Amniotic epithelial cell (primary cell): ENCODE measurements at regions not wholly inside any gene's neighbourhood (a gene's known extent, or its start where the extent isn't known, plus 50 kb on each side); places are given as distances from the start of the nearest gene placed in this dataset.
A peak's percentile ranks its signal among the peaks of the same experiment; 100 is the strongest.

ENCODE experiments used
- DNase-seq: peaks from one replicate; pipeline ENCODE4 v3.0.0-alpha.2; 2010; ENCODE audit warnings: low read depth

DNA sequence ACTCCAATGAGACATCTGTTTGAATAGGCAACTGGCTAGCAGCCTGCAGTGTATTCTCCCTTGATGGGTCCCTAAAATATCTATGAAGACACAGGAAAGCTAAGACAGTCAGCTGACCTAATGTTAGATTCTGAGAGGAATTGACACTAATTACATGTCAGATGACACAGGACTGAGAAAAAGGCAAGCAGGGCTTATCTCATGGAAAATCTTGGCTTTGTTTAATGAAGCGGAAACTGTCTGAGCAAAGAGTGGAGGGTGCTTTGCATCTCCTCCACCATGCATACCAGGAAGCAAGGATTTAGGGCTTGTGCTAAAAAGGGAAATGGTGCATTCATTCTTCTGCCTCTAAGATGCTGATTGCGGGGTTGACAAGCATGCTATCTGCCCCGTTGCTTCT lies 135.5 kb upstream of the GLI3 start:
- no peak for DNase-seq

GRCh38 chr7:42359946-42360345 lies 122.9 kb upstream of the GLI3 start:
- peak; percentile 90 for DNase-seq

DNA sequence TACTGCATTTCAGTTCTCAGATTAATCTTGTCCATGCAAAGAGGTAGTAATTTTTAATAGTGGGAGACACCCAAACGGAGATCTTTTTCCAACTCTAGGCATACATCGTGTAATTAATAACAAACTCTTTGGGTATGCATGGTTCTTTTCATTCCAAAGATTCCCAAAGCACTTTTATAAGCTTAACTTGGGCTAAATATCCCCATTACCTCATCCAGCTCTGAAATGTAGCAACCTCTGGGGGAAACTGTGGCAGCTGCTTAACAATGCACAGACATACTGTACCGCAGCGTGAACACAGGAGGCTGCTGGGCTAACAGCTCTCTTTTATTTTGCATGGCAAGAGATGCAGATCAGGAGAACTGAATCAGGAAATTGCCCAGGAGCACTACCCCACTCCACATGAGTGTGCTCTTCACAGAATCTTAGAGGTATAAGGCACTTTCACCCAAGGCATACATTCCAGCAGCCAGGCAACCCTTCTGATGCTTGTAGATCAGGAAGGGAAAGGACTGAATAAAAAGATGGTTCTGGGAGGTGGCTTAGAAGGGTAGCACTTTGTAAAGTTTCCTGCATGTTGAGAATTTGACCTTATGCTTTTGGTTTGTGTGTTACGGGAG lies 114.4 kb upstream of the GLI3 start:
- peak; percentile 68 for DNase-seq

DNA sequence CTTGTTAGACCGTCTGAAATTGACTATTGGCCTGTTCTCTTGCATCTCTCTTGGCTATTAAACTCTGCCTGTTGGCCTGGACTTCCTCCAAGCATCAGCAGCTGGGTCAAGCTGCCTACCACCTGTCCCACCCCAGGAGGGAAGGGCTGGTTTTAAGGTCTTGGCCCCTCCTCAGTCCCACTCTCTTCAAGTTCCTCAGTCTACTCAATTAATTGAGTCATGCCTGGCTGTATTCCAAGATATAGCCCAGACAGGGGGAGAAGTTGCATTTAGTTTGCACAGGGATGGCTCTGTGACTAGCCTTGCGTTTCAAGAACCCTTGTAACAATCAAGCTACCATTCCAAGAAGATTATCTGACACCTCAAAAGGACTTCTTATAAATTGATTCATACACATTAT lies 113.8 kb upstream of the GLI3 start:
- DNase-seq, result peak; percentile 11

- DNase-seq, result peak; percentile 9
Measured at GRCh38 chr7:42348631-42349030, 111.6 kb upstream of the GLI3 start.

DNA sequence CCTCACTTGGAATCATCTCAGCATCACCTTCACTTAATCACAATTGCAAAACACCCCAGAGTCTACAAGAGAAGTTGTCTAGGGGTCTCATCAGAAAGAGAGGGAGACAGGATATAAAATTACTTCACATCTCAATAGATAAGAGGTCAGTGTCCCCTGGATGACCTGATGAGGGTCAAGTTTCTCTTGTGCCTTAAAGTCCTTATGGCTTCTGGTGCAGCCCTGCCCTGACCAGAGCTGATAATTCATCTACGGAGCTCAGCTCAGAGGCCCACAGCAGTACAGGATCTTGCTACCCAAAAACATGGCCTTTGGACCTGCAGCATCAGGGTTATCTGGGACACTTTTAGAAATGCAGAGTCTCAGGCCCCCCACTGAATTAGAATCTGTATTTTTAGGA lies 111.1 kb upstream of the GLI3 start:
- no peak for DNase-seq

GRCh38 chr7:42347616-42348015 lies 110.6 kb upstream of the GLI3 start:
- no peak for DNase-seq

GRCh38 chr7:42345478-42346299 lies 108.7 kb upstream of the GLI3 start:
- DNase-seq, result peak; percentile 16

GRCh38 chr7:42344198-42344755 lies 107.3 kb upstream of the GLI3 start:
- no peak for DNase-seq

DNA sequence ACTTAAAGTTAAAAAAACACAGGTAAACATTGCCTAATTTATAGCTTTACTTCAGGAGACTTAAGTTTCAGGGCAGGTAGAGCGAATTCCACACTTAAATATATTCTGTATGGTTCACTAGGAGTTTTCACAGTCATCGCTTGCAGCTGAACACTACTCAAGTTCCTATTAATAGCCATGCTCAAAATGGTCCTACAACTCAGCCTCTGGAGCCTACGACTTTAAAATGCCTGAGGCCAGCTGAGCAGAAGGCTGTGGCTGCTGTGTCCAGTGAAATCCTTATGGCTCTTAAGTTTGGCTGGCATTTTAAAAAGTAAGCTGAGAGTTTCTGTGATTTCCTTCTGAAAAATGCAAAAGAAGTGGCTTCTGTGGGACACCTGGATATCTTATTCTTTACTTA lies 105.4 kb upstream of the GLI3 start:
- no peak for DNase-seq

DNA sequence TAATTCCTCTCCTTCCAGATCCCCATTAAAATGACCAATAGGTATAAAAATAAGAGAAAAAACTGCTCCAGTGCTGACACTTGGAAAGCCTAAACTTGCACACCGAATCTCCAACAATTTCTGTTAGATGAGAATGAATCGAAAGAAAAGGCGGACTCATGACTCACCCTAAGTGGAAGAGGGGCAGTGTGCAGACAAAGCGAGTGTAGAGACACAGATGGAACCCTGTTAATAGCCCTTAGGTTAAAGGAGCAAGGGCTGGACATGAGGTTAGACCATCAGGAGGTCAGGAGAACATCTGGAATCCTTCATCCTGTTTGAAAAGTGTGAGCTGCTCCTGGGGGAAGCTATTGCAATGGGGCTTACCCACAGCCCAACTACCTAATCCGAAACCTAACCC lies 103.4 kb upstream of the GLI3 start:
- DNase-seq, result peak; percentile 12

GRCh38 chr7:42338916-42339540 lies 102.0 kb upstream of the GLI3 start:
- no peak for DNase-seq

DNA sequence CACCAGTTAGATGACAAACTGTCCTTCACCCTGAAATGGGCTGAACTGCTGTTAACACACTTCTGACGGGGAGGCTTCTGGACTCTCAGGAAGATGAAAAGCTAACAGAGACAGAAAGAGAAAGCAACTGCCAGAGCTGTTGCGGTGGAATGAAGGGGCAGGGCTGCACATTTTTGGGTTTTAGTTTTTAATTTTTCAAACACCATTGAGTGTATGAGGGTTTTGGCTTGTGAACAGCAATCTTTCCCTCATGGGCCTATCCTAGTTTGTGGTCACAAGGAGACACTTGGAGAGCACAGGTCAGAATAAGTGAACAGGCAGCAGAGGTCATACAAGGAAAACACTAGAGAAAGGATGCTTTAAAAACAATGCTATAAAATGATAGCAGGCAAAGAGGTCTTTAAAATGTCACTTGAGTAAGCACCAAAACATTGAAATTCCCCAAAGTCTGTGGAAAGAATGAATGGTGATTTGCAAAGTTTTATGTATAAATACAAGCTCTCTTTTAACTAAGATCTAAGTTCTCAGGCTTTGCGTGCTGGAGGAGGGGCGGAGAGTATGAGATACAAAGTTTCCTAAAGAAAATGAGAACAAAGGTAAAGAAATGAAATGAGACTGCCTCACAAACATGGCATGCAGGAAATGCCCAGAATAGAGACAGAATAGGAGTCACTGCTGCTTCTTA lies 101.4 kb upstream of the GLI3 start:
- no peak for DNase-seq

DNA sequence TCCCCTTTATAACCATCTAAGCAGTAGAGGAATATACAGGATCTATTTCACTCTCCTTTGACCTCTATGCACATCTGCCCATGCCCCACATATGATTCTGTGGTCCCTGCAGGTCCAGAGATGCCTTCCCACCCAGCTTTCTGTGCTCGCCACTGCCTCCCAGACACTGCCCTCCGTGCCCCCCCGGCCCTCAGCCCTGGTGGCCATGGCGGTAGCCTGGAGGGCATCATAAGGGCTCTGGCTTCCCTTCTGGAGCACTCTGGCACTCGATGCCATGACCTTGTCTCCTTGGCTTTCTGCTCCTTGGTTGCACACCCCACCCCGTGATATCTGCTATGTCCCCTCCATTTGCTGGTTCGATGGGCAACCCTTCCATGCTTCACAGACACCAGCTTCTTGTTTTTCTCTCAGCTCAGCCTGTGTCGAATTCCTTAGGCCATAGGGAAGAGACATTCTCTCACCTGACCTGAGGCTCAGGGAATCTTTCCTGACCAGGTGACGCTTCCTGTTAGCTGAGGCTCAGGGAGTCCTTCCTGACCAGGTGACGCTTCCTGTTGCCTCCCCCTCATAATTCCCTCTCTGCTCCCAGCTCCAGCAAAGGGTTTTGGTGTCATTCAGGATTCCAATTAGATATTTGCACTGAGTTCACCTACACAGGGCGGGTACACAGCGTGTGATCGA lies 100.4 kb upstream of the GLI3 start:
- DNase-seq, result no peak

DNA sequence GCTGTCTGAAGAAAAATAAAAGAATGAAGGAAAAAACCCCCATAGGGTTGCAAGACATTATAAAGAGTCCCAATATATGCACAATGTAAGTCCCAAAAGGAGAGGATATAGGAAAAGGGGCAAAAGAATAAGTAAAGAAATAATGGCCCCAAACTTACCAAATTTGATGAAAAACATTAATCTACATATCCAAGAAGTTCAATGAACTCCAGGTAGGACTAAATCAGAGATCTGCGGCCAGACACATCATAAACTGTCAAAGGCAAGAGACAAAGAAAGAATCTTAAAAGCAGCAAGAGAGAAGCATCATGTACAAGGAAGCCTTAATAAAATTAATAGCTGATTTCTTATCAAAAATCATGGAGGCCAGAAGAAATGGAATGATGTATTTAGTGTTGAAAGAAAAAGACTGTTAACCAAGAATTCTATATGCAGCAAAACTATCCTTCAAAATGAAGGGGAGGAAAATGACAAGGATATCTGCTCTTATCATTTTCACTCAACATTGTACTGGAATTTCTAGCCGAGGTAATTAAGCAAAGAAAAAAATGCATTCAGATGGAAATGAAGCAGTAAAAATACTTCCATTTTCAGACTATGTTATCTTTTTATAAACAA lies 95.7 kb upstream of the GLI3 start:
- no peak for DNase-seq

DNA sequence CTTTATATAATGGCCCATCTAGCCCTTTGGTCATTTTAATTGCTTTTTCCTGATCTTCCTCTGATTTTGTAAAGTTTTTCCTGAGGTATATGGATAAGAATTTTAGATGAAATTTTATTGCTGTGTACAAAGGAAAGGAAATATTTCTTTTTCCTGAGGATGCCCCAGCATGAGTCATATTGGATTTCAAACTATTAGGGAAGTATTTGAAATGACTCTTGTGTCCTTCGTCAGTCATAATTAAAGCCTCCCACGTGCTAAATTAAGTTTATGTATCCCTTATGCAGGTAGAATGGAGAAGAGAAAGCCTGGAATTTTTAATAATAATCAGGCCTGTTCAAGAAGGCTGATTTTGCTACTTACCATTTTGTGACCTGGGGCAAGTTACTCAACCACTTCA lies 82.6 kb upstream of the GLI3 start:
- no peak for DNase-seq

- peak; percentile 34 for DNase-seq
Measured at GRCh38 chr7:42315631-42316030, 78.6 kb upstream of the GLI3 start.

DNA sequence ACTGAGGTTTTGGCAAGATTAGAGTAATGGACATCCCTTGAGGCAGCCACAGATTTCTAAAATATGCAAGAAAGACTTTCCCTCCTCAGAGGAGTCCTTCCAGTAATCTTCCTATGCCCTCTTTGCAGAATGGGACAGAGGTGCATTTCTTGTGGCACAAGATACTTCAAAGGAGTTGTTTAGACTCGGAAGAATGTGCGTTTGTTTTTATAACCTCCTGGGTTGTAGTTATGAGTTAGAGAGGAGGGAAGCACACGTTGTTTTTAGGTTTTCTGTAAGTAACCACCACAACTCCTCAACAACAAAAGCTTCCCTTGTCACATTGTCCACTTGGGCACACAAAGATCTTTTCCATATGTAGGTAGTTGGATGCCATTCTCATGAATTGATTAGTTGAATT lies 78.1 kb upstream of the GLI3 start:
- no peak for DNase-seq

DNA sequence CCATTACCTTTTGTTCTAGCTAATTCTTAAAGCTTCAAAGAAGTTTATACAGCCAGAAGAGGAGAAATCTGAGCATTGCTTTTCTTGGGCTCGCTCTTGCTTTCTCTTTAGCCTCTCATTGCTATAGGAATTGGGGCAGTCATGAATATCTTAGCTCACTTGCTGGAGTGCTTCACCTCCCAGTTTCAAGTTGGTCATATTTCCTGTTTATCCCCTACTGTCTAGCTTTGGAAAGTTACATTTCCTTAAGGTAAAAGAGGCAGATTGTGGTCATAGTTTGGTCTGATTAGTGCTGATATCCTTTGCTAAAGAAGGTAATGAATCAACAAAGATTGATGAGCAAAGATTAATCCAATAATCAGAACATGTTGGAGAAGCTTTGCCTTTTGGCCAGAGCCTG lies 77.7 kb upstream of the GLI3 start:
- DNase-seq, result no peak

DNA sequence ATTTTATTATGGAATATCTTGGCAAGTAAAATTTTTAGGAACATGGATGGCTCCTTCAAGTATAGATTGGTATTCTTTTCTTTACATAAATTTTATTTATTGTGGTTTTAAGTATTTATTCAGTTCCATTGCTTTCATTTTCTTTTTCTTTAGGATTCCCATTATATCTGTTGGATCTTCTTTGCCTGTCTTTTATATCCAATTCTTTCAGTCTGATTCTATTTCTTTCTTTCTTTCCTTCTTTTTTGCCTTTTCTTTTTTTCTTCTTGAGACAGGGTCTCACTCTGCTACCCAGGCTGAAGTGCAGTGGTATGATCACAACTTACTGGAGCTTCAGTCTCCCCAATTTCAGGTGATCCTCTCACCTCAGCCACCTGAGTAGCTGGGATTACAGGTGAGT lies 74.2 kb upstream of the GLI3 start:
- no peak for DNase-seq

DNA sequence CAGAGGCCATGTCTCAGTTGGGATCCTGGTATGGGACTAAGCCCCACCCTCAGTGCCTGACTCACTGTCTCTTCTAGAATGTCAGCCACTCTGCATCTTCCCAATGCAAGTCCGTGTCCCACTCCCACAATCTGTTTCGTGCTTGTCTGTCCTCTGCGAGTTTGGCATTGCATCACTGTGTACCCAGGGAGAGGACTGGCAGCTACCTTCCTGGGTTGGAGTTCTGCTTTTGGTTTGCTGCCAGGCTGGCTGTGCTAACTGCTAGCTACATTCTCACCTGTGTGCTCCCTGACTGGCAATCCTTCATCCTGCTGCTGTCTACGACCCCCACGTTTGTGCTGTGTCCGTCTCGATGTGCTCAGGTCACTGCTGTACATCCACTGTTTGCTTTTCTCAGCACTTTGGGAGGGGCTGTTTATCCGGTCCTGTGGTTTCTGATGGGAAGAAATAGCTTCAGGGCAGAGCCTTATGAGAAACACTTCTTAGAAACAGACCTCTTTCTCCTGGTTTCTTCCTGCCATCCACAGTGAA lies 56.0 kb upstream of the GLI3 start:
- no peak for DNase-seq
